HL-60 (cell line): ENCODE measurements at regions not wholly inside any gene's neighbourhood (a gene's known extent, or its start where the extent isn't known, plus 50 kb on each side); places are given as distances from the start of the nearest gene placed in this dataset.

Experiments used
- DNase-seq, 2 experiments: peaks; one replicate each; pipeline ENCODE4 v3.0.0-alpha.2; 2010 to 2020; ENCODE audit warnings: low read depth in 1 of 2, low spot score in 1 of 2
- H3K27ac ChIP-seq: fragments of 250-450 bp; sonication (Bioruptor Pico); replicated peaks from 2 replicates; pipeline ENCODE4 v1.5.1; 2020; ENCODE audit warnings: mild to moderate bottlenecking, moderate library complexity
- H3K27me3 ChIP-seq: fragments of 250-450 bp; sonication (Bioruptor Pico); 2 replicates; pipeline ENCODE4 v1.5.1; 2021; ENCODE audit warnings: mild to moderate bottlenecking, moderate library complexity; ENCODE audit not compliant: insufficient read depth, poor library complexity, severe bottlenecking
- H3K4me3 ChIP-seq: replicated peaks from 2 replicates; pipeline ENCODE4 v1.5.1; 2011; ENCODE audit warnings: mild to moderate bottlenecking, control low read depth, low read length; ENCODE audit not compliant: insufficient read depth
- GABPA ChIP-seq: IDR thresholded peaks from 2 replicates; pipeline ENCODE4 v1.6.1; 2012; ENCODE audit warnings: low read depth
- POLR2AphosphoS5 ChIP-seq: IDR thresholded peaks from 2 replicates; pipeline ENCODE4 v1.6.1; 2012; ENCODE audit warnings: low read depth
- REST ChIP-seq: IDR thresholded peaks from 2 replicates; pipeline ENCODE4 v1.6.1; 2012; ENCODE audit warnings: low read depth; ENCODE audit not compliant: insufficient replicate concordance
- SPI1 ChIP-seq: IDR thresholded peaks from 2 replicates; pipeline ENCODE4 v1.6.1; 2012; ENCODE audit warnings: low read depth, mild to moderate bottlenecking, borderline replicate concordance
- TF ChIP-seq, protein P1 (sequence below): IDR thresholded peaks from one replicate; pipeline ENCODE4 v1.5.1; 2011; ENCODE audit warnings: low read length, control low read depth, inconsistent platforms; ENCODE audit not compliant: insufficient read depth

DNA sequence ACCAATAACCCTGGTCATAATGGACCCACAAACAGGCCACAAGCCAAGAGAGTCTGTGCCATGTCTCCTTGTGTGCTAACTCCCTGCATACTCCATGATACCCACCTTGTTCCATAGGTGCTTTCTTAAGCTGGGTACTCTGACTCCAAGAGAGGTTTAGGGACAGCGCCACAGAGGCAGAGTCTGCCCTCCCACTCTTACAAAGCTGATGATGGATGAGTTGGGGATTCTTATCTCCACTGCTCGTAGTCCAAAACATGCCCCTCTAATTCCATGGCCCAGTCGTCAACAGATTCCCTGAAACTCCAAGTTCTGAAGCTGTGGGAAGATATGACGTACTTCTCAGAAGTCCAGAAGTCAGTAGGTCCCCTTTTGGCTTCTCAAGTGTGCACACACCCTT lies 184.4 kb upstream of the CCL2 start:
- Histone ChIP-seq H3K27me3 (no peaks in the 10 kb centered on the region), H3K4me3 (no peak overlapping the region), H3K27ac (no peak overlapping the region)
- no peak for TF ChIP-seq POLR2AphosphoS5
- no peak for TF ChIP-seq SPI1
- TF ChIP-seq, protein P1, sequence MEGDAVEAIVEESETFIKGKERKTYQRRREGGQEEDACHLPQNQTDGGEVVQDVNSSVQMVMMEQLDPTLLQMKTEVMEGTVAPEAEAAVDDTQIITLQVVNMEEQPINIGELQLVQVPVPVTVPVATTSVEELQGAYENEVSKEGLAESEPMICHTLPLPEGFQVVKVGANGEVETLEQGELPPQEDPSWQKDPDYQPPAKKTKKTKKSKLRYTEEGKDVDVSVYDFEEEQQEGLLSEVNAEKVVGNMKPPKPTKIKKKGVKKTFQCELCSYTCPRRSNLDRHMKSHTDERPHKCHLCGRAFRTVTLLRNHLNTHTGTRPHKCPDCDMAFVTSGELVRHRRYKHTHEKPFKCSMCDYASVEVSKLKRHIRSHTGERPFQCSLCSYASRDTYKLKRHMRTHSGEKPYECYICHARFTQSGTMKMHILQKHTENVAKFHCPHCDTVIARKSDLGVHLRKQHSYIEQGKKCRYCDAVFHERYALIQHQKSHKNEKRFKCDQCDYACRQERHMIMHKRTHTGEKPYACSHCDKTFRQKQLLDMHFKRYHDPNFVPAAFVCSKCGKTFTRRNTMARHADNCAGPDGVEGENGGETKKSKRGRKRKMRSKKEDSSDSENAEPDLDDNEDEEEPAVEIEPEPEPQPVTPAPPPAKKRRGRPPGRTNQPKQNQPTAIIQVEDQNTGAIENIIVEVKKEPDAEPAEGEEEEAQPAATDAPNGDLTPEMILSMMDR: no peak
- TF ChIP-seq REST: no peak
- no peak for TF ChIP-seq GABPA
- DNase-seq: no peak

- H3K4me3 ChIP-seq: no peak overlapping the region
- TF ChIP-seq REST: no peak
- no peak for TF ChIP-seq SPI1
- no peak for TF ChIP-seq GABPA
- no peak for TF ChIP-seq POLR2AphosphoS5
- TF ChIP-seq, protein P1: no peak
- no peak for DNase-seq
- H3K27ac ChIP-seq: no peak overlapping the region
- no peaks in the 10 kb centered on the region for H3K27me3 ChIP-seq
Observed at GRCh38 chr17:34071886-34072420, 183.1 kb upstream of the CCL2 start.

GRCh38 chr17:34075076-34075475 lies 180.0 kb upstream of the CCL2 start:
- H3K27ac ChIP-seq: no peak overlapping the region
- no peaks in the 10 kb centered on the region for H3K27me3 ChIP-seq
- TF ChIP-seq GABPA (no peak), POLR2AphosphoS5 (no peak), REST (no peak), SPI1 (no peak)
- TF ChIP-seq, protein P1: no peak
- no peak for DNase-seq
- H3K4me3 ChIP-seq: no peak overlapping the region
